HG03432 (cell line): ENCODE measurements at regions not wholly inside any gene's neighbourhood (a gene's known extent, or its start where the extent isn't known, plus 50 kb on each side); places are given as distances from the start of the nearest gene placed in this dataset.

Source experiments
- ATAC-seq: cut with Tn5 transposase; IDR thresholded peaks from one replicate; pipeline ENCODE4 v1.9.1; 2021; ENCODE audit warnings: mild to moderate bottlenecking, moderate library complexity; ENCODE audit not compliant: unreplicated experiment

DNA sequence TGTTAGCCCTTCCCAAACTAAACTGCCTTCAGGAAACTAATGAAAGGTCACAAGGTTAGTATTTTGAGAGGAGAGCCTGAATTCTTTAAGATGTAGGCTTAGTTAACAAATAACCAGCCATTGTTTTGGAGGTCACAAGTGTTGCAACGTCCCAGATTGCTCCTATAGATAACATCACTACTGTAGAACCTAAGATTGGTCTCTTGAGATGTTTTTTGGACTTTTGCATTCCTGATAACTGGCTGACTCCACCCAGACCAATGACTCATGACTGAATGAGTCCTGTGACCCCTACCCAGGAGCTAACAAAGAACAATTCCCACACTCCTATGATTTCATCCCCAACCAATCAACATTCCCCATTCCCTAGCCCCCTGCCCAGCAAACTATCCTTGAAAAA lies 178.8 kb downstream of the SCP2D1 start:
- no peak for ATAC-seq

DNA sequence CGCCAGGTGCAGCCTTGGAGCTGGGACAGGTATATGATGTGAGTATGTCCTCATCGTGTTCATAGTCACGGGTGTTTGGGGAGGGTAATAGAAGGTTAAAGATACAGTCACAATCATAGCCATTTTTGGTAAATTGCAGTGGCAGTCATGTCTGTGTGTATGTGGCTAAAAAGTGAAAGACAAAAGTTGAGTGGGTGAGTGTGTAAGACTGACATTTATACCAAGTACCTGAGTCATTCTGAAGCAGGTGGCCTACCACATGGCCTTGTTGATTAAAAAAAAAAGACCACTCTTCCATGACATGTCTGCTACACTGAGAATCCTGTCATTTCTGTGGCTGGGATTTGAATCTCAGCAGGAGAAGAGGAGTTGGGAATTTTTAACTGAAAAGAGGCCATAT lies 181.9 kb downstream of the SCP2D1 start:
- ATAC-seq = no peak

DNA sequence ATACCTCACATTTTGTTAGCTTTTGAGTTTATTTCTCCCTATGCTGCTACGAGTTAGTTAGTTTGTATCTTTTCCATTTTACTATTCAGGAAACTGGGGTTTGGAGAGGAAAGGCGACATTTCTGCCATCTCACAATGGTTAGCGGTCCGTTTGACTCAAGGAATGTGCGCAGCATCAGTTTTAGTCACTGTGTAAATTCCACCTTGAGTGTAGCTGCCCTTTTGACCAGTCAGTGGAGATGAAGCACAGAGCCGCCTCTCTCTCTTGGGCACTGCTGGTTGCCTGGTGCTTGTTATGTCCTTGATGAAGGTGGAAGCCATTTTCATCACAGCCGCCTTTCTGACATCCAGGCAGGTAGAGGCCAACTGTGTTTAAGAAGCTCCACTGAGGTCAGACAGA lies 185.5 kb downstream of the SCP2D1 start:
- ATAC-seq = no peak

DNA sequence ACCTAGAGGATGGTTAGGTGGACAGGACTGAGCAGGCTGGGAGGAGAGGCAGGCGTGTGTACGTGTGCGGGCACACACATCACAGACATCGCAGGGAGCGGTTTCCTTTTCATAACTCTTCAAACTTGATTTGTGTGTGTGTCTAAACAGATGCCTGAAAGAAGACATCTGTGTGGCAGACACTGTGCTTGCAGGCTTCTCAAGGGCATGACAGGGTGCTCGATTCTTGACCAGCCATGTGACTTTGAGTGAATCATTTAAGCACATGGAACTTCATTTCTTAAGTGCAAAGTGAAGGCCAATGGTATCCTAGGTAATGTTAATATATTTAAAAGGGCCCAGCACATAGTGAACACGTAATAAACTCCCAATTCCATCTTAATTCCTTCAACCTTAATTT lies 186.5 kb downstream of the SCP2D1 start:
- ATAC-seq = no peak

DNA sequence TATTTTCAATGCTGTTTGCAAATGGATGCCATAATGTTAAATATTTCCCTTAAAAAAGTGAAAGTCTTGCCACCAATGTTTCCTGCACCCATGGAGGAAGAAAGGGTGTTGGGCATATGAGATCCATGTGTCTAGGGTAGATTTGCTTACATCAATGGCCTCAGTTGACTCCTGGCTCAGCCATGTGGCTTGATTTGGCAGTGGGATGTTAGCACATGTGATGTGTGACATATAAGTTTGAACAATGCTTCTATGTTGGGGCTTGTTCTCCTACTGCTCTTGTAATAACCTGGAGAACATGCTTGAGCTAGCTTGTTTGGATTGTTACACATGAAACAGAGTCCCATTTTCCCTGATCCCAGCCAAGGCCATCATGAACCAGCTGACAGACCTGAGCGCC lies 187.6 kb downstream of the SCP2D1 start:
- no peak for ATAC-seq

DNA sequence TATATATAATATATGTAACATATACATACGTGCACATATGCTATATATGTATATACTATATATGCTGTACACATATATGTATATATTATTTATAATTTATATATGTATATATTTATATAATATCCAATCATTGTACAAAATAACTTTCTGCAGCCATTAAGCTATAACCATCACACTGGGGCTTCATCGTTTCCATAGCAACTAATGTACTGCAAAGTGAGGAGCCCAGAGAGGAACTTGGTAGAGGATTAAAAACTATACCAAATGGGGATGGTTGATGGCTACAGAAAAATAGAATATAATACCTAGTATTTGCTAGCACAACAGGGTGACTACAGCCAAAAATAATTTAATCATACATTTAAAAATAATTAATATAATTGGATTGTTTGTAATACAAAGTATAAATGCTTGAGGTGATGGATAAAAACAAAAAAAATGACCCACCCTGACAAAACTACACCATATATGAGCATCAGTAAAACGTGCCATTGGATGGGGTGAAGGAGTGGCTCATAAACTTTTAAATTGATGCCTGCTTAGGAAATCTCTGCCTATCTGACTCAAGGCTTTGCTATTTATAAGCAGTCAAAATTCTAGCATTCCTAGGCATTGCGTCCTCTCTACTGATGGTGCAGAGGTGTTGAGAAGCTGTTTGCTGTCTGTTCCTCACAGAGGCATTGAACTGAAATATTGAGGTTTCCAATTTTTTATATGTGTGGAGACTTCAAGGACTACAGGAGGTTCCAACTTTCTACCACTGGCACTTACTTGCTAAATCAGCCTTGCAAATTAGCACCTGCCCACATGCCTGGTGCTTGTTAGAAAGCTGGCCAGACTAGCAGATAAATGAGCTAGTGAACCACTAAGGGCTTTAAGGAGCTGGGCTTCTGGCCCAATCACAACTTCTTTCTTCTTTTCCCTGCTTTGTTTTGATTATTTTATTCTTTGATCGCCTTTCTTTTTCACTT lies 190.1 kb downstream of the SCP2D1 start:
- no peak for ATAC-seq

DNA sequence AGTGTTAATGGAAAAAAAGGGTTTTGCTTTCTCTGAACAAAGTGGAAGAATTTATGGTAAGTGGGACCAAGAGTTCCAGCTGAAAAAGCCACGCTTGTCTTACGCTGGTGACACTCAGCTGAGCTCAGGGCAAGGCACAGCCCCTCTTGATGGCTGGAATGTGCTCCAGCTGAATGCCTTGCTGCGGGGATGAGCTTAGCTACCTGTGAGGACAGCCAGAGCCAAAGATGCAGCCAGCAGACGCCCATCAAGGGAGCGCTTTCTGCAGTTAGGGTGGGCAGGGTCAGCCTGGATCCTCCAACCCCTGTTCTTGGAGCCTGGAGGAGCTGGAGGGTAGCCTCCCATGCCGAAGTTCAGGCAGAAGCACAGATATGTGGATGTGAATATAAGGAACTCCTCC lies 191.4 kb downstream of the SCP2D1 start:
- no peak for ATAC-seq

DNA sequence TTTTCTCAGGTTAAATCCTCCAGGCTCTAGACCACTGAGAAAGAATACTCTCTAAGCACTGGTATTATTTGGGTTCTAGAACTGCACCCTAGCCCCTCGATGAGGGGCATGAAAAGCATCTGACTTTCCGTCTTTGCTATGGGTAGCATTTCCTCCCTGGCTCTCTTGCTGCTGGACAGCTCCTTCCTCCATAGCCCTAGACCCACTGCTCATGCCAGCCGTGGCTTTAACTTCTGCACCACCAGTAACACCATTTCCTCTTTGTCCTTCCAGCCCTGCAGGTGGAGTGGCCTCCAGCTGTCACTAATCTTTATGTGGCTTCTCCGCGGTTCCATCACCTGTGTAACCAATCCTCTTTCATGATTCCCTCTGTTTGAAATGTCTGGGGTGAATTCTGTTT lies 194.9 kb downstream of the SCP2D1 start:
- no peak for ATAC-seq

DNA sequence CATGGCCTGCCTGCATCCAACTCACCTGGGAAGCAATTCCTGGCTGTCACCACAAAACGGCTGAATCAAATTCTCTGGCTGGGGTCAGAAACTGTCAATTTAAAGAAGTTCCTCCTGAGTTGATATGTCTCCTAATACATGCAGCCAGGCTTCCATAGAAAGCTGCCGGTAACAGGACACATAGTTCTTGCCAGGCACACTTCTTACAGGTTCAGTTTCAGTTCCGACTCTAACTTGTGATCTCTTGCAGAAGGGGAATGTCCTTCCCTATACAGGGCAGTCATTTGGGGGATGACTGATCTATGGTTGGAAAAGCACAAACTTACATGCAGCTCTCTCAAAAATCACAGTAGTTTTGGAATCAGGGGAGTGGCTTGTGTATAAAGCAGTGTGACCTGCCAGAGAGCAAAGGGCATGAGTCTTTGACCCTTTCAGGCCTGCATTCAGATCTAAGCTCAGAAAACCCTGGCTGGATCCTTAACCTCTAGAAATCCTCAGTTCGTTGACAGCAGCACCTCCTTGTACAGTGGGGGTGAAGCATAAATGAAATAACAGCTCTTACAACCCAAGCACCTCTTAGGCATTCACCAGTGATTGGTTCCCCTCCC lies 195.6 kb downstream of the SCP2D1 start:
- no peak for ATAC-seq

DNA sequence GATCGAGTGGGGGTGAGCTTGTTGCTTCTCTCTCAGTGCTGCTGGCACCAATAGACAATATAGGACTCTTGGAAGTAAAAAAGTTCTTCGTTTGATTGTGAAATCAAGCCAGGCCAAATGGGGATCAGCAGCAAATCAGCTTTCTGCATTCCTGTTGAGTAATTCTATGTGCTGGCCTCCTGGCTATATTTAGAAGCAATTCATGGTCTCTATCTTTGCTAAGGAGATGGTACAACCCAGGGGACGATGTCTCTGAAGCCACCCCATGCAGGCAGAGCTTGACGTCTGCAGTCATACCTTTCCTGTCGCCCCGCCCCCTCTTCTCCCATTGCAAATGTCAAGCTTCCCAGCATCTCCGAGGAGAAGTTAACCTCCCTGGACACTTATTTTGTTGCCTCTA lies 199.1 kb downstream of the SCP2D1 start:
- ATAC-seq = no peak

DNA sequence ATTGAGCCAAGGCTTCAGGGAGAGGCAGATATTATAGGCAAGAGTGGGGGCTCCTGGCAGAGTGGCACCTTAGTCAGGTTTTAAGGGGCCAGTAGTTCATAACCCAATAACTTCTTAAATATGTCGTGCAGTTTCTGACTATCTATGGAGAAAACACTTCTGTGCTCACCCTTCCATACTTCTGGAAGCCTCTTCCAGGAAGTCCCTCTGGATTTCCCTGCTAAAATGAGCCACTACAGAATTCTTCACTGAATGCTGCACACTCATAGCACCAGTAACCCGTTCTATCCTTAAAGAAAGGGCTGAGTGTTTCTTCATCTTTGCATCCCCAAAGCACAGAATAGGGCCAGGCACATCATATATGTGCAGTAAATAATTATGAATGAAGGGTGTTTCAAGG lies 198.5 kb upstream of the SLC24A3 start:
- ATAC-seq = no peak

DNA sequence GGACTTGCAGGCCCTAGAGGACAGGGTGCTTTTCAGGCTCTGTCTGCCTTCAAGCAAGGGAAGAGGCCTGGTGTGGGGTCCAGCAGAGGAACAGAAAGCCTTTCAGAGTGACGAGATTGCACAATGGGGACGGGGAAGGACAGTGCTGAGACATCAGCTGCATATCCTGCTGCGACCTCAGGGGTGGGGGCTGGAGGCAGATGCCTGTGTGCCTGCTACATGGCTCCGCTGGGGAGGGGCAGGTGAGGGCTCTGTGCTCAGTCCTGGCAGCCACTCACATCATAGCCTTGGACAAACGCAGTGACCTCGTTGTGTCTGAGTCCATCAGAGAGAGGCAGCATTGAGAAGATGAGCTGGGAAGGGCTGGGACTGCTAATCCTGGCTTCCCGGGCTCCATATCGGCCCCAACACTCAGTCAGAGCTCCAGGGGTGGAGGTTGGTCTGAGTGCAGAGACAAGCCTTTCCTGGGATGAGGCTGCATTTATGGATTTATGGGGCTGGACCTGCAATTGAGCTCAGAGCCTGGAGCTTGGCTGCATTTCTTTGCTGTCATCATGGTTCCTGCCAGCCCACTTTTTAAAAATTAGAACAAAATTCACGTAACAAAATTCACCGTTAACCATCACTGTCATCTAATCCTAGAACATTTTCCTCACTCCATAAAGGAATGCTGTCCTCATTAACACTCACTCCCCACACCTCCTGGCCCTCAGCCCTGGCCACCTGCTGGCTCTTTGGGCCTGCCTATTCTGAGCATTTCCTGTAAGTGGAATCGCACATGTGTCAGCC lies 196.9 kb upstream of the SLC24A3 start:
- no peak for ATAC-seq

DNA sequence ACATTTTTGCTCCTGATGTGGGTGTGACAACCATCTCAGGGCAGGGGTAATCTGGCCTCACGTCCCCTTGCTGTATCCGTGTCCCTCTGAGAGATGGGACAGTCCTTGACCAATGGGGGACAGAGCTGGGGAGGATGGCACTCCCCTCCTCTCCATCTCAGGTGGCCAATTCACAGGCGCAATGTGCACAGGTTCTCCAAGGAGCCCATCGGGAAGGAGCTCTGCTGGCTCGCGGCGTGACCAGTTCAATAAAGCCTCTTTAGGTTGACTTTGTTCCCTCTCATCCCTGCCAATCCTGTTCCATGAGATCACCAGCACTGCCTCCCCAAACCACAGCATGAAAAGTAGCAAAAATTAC lies 196.3 kb upstream of the SLC24A3 start:
- no peak for ATAC-seq

DNA sequence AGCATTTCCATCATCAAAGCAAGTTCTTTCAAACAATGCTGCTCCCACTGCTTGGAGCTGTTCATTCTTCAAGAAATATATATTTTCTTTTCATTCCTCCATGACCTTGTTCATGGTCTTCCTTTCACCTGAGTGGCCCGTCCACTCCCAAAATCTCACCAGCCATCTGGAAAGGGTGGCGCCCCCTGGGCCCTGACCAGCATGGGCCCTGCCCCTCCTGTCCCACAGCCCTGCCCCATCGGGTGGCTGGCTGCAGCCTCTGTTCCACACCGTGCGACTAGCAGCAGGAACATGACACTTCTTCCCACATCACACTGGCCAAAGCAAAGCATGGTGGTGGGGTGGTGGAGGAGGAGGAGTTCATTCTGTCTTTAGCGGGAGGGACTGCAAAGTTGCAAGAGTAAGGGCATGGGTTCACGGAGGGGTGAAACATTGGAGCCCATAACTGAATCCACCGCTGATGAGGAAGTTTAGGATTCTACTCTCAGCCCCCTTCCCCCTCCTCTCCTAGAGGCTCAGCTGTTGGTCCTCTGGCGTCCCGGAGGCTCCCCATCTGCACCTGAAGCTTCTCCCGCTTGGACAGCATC lies 195.2 kb upstream of the SLC24A3 start:
- no peak for ATAC-seq

DNA sequence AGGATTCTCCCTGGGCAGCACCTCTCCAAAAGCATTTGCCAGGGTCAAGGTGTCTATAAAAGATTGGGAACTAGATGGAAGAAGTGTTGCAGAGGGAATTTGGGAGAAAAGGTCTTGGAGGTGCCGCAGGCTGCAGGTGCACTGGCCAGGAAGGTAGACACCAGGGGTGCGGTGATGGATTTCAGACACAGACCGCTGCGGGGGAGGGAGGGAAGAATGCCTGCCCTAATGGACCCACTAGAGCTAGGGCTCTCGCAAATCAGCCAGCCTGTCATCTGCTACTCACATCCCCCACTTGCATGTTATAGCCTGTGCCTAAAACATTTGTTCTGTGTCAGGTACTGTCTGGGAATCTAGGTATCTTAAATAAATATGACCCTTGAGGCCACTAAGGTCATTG lies 193.6 kb upstream of the SLC24A3 start:
- no peak for ATAC-seq

DNA sequence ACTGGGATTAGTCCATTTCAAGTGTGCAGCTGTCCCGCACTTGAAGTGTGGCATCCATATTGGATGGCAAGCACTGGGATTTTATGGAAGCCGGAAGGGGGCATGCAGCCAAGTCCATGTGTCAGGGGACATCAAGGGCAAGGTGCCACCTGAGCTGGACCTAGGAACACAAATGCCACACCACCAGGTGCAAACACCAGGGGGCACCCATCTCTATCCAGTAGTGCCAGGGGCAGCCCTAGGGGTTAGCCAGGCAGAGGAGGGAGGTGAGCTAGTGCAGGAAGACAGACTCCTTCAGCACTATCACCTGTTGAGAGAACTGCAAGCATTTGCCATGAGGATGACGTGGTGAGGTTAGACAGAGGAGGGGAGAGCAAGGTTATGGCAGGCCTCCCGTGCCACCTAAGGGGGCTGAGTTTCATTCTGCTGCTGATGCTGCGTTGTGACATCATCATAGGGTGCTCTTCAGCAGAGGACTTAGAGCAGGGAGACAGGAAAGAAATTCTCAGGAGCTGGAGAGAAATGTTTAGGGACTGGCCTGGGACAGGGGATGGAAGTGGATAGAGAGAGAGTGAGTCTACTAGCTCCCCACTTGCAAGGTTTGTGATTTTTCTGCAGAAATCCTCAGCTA lies 192.6 kb upstream of the SLC24A3 start:
- ATAC-seq = no peak

DNA sequence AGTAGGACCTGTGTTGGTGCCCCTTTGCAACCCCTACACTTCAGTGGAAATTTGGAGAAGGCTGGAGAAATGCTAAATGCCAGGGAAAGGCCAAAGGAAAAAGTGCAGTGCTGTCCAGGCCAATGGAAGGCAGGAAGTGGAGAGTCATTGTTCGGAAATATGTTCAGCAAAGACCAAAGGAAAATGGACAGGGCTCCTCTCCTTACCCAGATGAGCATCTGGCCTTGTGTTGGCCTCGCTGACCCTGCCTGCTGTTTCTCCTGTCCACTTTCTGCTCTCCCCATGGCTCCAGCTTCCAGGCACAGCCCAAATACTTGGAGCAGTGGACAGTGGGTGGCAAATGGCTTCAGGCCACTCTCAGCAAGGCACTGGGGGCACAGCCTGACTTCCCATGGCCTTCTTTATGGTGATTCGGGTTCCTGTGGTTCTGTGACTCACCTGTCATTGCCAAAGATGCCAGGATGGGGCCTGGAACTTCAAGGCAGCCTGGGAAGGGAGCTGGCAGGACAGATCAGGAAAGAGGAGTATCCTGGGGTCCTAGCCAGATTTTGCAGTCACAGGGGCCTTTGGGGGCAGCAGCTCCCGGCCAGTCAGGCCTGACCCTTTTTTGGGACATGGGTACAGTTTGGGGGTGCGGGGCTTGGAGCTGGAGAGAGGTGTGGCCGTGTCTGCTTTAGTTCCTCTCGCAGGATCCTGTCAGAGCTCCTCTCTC lies 190.9 kb upstream of the SLC24A3 start:
- ATAC-seq = no peak

DNA sequence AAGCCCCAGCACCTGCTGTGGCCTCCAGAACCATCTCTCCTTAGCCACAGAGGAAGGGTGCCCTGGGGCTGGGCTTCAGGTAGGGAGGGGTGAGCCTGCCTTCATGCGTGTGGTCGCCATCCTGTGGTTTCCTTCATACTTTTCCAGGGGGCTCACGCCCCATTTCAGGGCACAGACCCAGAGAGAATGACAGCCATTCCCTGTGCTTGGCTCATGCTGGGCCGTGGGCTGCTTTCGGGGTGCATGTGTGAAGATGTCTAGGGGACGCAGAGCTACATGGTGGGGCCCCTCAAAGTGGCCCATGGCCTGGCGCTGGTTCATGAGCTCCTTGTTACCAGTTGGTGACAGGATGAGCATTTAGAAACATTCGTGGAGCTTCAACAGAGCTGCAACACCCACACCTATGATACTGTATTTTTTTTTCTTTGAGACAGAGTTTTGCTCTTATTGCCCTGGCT lies 190.3 kb upstream of the SLC24A3 start:
- no peak for ATAC-seq

DNA sequence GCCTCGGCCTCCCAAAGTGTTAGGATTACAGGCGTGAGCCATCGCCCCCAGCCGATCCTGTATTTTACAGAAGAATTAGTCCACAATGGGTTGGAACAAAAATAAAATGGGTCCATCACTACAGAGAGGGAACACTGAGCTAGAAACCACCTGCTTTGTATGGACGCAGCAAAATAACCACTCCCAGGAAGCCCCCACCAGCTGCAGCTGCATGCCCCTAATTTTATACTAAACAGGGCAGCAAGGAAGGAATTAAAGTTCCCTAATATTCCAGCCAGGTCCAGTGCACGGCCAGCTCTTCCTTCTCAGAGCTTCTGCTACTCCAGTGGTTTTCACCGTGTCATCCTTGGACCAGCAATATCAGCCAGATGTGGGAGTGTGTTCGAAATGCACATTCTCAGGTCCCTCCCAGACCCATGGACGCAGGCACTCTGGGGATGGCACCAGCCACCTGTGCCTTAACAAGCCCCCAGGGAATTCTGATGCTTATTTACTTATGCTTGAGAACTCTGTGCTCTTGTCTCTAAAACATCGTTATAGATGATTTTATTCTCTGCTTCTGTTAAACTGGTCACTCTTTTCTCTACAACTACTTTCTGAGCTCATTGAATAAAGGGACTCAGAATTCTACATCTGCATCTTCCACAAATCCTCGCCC lies 189.5 kb upstream of the SLC24A3 start:
- no peak for ATAC-seq
